SK-N-SH treated with all-trans-retinoic acid at 6 μM for 48 hours (cell line): ENCODE measurements at regions not wholly inside any gene's neighbourhood (a gene's known extent, or its start where the extent isn't known, plus 50 kb on each side); places are given as distances from the start of the nearest gene placed in this dataset.

ENCODE experiments used
- ATAC-seq: fragments of 200-7000 bp; cut with Tn5 transposase; 3 replicates; pipeline ENCODE4 v1.9.1; 2020; ENCODE audit warnings: mild to moderate bottlenecking, moderate library complexity
- ARNTL ChIP-seq: fragments of 450-650 bp; formaldehyde crosslinking; IDR thresholded peaks from 2 replicates; pipeline ENCODE4 v1.5.0; 2020; ENCODE audit warnings: low read depth, mild to moderate bottlenecking, moderate library complexity, borderline replicate concordance
- ESRRG ChIP-seq: fragments of 250-450 bp; sonication (Bioruptor Pico); IDR thresholded peaks from 2 replicates; pipeline ENCODE4 v1.6.1; 2021; ENCODE audit warnings: mild to moderate bottlenecking
- ISL1 ChIP-seq: fragments of 250-450 bp; sonication (Bioruptor Pico); IDR thresholded peaks from 2 replicates; pipeline ENCODE4 v2.1.2; 2022; ENCODE audit warnings: mild to moderate bottlenecking, moderate library complexity
- OSR1 ChIP-seq: fragments of 250-450 bp; sonication (Bioruptor Pico); IDR thresholded peaks from 2 replicates; pipeline ENCODE4 v1.8.0; 2022; ENCODE audit warnings: moderate library complexity, mild to moderate bottlenecking, inconsistent platforms
- PPARA ChIP-seq: fragments of 250-450 bp; sonication (Bioruptor Pico); IDR thresholded peaks from 2 replicates; pipeline ENCODE4 v1.5.0; 2020; ENCODE audit warnings: mild to moderate bottlenecking, borderline replicate concordance
- RARB ChIP-seq: fragments of 250-450 bp; sonication (Bioruptor Pico); IDR thresholded peaks from 2 replicates; pipeline ENCODE4 v1.8.0; 2021; ENCODE audit warnings: mild to moderate bottlenecking, moderate library complexity
- TCF4 ChIP-seq: fragments of 250-450 bp; sonication (Bioruptor Pico); IDR thresholded peaks from 2 replicates; pipeline ENCODE4 v1.8.0; 2021; ENCODE audit warnings: mild to moderate bottlenecking, moderate library complexity, borderline replicate concordance
- TOX ChIP-seq: fragments of 250-450 bp; sonication (Bioruptor Pico); IDR thresholded peaks from 2 replicates; pipeline ENCODE4 v1.8.0; 2021; ENCODE audit warnings: mild to moderate bottlenecking, moderate library complexity, borderline replicate concordance
- ZC3H10 ChIP-seq: fragments of 250-450 bp; sonication (Bioruptor Pico); IDR thresholded peaks from 2 replicates; pipeline ENCODE4 v1.5.1; 2021; ENCODE audit warnings: mild to moderate bottlenecking, moderate library complexity
- ZFP30 ChIP-seq: fragments of 450-650 bp; formaldehyde crosslinking; IDR thresholded peaks from 2 replicates; pipeline ENCODE4 v1.5.0; 2022; ENCODE audit warnings: mild to moderate bottlenecking, moderate library complexity
- ZNF565 ChIP-seq: fragments of 450-650 bp; formaldehyde crosslinking; conservative IDR thresholded peaks from 2 replicates; pipeline ENCODE4 v1.5.0; 2020; ENCODE audit warnings: low read depth, mild to moderate bottlenecking, moderate library complexity
- ZNF70 ChIP-seq: fragments of 450-650 bp; formaldehyde crosslinking; IDR thresholded peaks from 2 replicates; pipeline ENCODE4 v1.5.0; 2020; ENCODE audit warnings: mild to moderate bottlenecking, moderate library complexity
- ZNF8 ChIP-seq: fragments of 450-650 bp; formaldehyde crosslinking; IDR thresholded peaks from 2 replicates; pipeline ENCODE4 v1.5.0; 2020; ENCODE audit warnings: mild to moderate bottlenecking, moderate library complexity
- TF ChIP-seq, protein P1 (sequence below): fragments of 250-450 bp; sonication (Bioruptor Pico); IDR thresholded peaks from 2 replicates; pipeline ENCODE4 v1.5.1; 2020; ENCODE audit warnings: low read depth, mild to moderate bottlenecking, moderate library complexity
- TF ChIP-seq, protein P2 (sequence below): fragments of 250-450 bp; sonication (Bioruptor Pico); IDR thresholded peaks from 2 replicates; pipeline ENCODE4 v1.8.0; 2020; ENCODE audit warnings: mild to moderate bottlenecking, moderate library complexity, borderline replicate concordance
- TF ChIP-seq, protein P3 (sequence below): fragments of 250-450 bp; sonication (Bioruptor Pico); IDR thresholded peaks from 2 replicates; pipeline ENCODE4 v1.5.1; 2021; ENCODE audit warnings: mild to moderate bottlenecking, moderate library complexity
- TF ChIP-seq, protein P4 (sequence below): fragments of 250-450 bp; sonication (Bioruptor Pico); IDR thresholded peaks from 2 replicates; pipeline ENCODE4 v1.8.0; 2021; ENCODE audit warnings: low read depth, mild to moderate bottlenecking, moderate library complexity, borderline replicate concordance

DNA sequence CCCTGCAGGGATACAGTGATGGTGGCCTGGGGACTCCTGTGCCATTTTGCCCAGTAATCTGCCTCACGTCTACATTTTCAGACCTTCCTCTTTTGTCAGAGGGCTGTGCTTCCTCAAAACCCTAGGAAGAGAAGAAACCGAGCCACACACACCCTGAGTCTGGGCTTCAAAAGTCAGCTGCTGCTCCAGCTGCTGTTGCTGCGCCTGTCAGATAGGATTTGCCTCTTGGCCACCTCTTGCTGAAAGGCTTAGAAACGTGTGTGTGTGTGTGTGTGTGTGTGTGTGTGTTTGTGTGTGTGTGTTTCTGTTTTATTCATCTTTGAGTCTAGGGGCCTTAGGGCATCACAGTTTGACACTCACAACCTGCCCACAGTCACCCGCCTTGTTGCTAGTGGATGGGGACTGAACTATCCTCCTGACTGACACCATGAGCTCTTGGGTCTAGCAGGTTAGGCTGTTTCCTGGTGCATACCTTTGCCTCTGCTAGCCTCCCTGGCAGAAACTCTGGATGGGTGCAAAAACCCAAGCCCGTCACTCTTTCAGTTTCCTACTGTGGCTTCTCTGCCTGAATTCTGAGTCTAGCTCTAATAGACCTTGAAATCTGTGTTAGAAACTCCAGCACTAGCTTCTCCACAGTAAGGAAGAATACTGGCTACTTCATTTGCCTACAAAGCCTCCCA, 94.9 kb upstream of the CEP85L start:
- no peak for ATAC-seq
- no peak for TF ChIP-seq TOX
- TF ChIP-seq, protein P1, sequence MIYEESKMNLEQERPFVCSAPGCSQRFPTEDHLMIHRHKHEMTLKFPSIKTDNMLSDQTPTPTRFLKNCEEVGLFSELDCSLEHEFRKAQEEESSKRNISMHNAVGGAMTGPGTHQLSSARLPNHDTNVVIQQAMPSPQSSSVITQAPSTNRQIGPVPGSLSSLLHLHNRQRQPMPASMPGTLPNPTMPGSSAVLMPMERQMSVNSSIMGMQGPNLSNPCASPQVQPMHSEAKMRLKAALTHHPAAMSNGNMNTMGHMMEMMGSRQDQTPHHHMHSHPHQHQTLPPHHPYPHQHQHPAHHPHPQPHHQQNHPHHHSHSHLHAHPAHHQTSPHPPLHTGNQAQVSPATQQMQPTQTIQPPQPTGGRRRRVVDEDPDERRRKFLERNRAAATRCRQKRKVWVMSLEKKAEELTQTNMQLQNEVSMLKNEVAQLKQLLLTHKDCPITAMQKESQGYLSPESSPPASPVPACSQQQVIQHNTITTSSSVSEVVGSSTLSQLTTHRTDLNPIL (CRISPR knock-in tag) = no peak
- no peak for TF ChIP-seq OSR1 (CRISPR knock-in tag)
- no peak for TF ChIP-seq RARB
- no peak for TF ChIP-seq ARNTL (CRISPR knock-in tag)

DNA sequence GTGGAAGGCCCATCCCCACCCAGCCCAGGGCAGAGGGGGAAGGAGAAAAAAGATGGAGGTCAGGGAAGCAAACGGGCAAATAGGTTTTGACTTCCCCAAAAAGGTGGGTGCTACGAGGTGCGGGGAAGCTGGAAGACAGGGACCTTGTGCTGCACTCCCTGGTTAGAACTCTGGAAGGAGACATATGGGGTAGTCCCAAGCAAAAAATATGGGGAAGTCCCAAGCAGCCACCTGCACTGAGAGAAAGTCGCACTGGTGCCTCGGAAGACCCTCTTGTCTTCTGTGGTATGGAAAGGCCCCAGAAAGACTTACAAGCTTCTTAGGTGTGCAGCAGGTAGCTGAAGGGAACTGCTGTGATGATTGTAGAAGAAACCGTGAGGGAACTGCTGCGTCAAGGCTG, 93.8 kb upstream of the CEP85L start:
- TF ChIP-seq ISL1 (CRISPR knock-in tag) (no peak), ZNF70 (CRISPR knock-in tag) (no peak), ARNTL (CRISPR knock-in tag) (no peak)
- TF ChIP-seq, protein P2, sequence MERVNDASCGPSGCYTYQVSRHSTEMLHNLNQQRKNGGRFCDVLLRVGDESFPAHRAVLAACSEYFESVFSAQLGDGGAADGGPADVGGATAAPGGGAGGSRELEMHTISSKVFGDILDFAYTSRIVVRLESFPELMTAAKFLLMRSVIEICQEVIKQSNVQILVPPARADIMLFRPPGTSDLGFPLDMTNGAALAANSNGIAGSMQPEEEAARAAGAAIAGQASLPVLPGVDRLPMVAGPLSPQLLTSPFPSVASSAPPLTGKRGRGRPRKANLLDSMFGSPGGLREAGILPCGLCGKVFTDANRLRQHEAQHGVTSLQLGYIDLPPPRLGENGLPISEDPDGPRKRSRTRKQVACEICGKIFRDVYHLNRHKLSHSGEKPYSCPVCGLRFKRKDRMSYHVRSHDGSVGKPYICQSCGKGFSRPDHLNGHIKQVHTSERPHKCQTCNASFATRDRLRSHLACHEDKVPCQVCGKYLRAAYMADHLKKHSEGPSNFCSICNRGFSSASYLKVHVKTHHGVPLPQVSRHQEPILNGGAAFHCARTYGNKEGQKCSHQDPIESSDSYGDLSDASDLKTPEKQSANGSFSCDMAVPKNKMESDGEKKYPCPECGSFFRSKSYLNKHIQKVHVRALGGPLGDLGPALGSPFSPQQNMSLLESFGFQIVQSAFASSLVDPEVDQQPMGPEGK = no peak
- no peak for ATAC-seq

DNA sequence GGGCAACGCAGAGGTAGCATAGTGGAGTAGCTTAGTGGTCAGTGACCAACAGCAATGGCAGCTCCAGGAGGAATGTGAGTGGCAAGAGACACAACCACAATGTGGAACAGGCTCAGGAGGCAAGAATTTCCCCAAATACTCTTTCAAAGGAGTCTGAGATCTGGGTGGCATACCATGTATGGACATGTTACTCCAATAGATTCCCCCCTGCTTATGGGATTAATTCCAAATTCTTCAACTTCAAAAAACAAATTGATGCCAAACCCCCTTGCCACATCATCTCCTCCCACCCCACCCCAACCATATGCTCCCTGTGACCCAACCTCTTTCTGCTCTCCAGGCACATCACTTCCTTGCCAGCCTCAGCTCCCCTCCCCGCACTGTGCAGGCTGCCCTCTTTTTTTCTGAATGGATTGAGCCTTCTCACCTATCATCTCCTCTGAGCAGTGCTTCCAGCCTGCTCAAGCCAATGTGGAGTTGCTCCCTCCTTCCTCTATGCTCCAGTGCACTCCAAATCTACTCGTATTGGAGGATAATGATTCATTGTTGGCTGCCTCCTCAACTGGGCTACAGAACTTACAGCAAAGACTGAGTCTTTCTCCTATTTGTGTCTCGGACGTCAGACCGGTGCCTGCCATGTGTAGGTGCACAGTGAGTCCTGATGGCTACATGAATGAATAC, 93.0 kb upstream of the CEP85L start:
- ATAC-seq = no peak
- TF ChIP-seq RARB (no peak), PPARA (CRISPR knock-in tag) (no peak), ZNF70 (CRISPR knock-in tag) (no peak)
- TF ChIP-seq, protein P3, sequence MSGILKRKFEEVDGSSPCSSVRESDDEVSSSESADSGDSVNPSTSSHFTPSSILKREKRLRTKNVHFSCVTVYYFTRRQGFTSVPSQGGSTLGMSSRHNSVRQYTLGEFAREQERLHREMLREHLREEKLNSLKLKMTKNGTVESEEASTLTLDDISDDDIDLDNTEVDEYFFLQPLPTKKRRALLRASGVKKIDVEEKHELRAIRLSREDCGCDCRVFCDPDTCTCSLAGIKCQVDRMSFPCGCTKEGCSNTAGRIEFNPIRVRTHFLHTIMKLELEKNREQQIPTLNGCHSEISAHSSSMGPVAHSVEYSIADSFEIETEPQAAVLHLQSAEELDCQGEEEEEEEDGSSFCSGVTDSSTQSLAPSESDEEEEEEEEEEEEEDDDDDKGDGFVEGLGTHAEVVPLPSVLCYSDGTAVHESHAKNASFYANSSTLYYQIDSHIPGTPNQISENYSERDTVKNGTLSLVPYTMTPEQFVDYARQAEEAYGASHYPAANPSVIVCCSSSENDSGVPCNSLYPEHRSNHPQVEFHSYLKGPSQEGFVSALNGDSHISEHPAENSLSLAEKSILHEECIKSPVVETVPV (CRISPR knock-in tag) = no peak
- TF ChIP-seq, all 23 proteins: peak for 0

DNA sequence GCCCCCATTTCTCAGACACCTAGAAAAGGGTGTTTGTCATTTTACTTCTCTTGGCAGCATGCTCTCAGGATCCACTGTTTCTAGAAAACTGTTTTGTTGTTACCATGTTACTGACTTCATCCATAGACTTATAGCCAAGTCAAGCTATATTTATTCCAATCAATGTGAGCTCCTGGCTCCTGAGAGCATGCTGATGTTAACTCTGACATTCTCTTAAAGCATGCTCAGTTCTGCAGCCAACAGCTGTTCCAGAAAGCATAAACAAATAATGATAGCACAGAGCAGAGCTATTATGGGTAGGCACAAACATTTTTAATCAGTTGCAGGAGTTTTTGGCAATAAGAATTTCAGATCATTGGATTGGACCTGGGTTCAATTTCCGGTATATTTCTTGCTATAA, 92.4 kb upstream of the CEP85L start:
- ATAC-seq = no peak
- no peak for TF ChIP-seq ZNF8 (CRISPR knock-in tag)
- TF ChIP-seq TOX = no peak
- no peak for TF ChIP-seq ESRRG (CRISPR knock-in tag)
- TF ChIP-seq, protein P2 = no peak
- TF ChIP-seq, all 23 proteins: peak for 0

DNA sequence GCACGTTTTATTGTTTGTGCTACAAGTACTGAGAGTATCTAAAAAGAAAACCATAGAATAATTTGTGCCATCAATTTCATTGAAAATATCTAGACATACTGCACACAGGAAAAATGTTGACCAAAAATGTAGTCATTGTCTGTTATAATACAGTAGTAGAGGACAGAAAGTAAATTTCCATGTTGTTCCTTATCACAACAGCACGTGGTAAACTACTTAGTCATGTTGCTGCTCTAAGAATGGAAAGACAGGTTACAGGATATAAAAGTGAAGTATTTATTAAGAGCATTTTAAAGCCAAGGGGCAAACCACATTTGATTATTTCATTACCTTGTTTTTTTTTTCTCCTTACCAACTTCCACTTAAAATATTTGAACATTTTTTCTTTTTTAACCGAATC, 89.0 kb upstream of the CEP85L start:
- TF ChIP-seq OSR1 (CRISPR knock-in tag) = no peak
- peak; percentile 49 for TF ChIP-seq ISL1 (CRISPR knock-in tag)
- no peak; the same call in 2 of the 3 replicates for ATAC-seq

DNA sequence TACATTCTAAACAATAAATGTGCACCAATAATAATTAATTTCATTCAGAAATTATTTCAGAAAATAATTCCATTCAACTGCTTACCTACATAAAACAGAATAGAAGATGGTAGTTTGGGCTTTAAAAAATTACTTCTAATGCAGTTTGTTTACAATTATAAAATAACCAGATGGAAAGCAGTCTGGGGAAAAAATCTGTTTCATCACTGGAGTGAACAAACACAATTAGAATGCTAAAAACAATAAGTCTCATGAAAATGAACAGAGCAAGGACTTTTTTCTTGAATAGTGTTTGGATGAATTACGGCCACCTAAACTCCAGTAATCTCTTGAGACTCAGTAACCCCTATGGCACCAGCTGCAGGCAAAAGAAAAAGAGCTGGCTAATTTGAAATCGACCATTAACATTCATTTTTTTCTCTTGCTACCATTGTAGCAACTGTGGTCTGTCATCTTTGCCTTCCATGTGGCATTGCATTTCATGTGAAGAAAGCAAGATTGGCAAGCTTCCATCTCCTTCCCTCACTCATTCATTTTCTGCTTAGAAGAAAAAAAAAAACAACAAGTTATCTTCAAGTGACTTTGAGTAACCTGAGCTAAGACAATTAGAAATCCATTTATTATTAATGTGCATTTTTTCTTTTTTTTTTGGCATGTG, 88.4 kb upstream of the CEP85L start:
- no peak for ATAC-seq
- TF ChIP-seq, protein P4, sequence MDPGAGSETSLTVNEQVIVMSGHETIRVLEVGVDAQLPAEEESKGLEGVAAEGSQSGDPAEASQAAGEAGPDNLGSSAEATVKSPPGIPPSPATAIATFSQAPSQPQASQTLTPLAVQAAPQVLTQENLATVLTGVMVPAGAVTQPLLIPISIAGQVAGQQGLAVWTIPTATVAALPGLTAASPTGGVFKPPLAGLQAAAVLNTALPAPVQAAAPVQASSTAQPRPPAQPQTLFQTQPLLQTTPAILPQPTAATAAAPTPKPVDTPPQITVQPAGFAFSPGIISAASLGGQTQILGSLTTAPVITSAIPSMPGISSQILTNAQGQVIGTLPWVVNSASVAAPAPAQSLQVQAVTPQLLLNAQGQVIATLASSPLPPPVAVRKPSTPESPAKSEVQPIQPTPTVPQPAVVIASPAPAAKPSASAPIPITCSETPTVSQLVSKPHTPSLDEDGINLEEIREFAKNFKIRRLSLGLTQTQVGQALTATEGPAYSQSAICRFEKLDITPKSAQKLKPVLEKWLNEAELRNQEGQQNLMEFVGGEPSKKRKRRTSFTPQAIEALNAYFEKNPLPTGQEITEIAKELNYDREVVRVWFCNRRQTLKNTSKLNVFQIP (CRISPR knock-in tag) = no peak
- TF ChIP-seq ZC3H10 (CRISPR knock-in tag) = no peak
- TF ChIP-seq, protein P3 (CRISPR knock-in tag) = no peak
- TF ChIP-seq PPARA (CRISPR knock-in tag) = no peak
- no peak for TF ChIP-seq RARB
- no peak for TF ChIP-seq TCF4
- no peak for TF ChIP-seq ZNF8 (CRISPR knock-in tag)
- TF ChIP-seq ZFP30 (CRISPR knock-in tag) = no peak
- TF ChIP-seq ZNF565 (CRISPR knock-in tag) = no peak
- TF ChIP-seq OSR1 (CRISPR knock-in tag) = no peak
